Neural crest cell (in vitro differentiated cells): ENCODE measurements at regions not wholly inside any gene's neighbourhood (a gene's known extent, or its start where the extent isn't known, plus 50 kb on each side); places are given as distances from the start of the nearest gene placed in this dataset.
"Not testable (repeated sequence)": the region's sequence is repeated elsewhere in the genome, so short reads cannot be mapped to it uniquely, and the experiment has no call there.

Experiments
- DNase-seq: peaks from one replicate; pipeline ENCODE4 v3.0.0; 2021; ENCODE audit warnings: low read depth, mixed read lengths, low spot score
- H3K27ac Mint-ChIP-seq: one replicate; pipeline ENCODE4 v1.8.0; 2021; ENCODE audit warnings: mild to moderate bottlenecking, mixed read lengths; ENCODE audit not compliant: unreplicated experiment
- H3K27me3 Mint-ChIP-seq: 2 replicates; pipeline ENCODE4 v1.8.0; 2021; ENCODE audit warnings: low read depth, mild to moderate bottlenecking, mixed read lengths
- H3K36me3 Mint-ChIP-seq: 2 replicates; pipeline ENCODE4 v1.8.0; 2021; ENCODE audit warnings: low read depth, mild to moderate bottlenecking, mixed read lengths
- H3K4me1 Mint-ChIP-seq: 2 replicates; pipeline ENCODE4 v1.8.0; 2021; ENCODE audit warnings: mixed read lengths
- H3K4me3 Mint-ChIP-seq: one replicate; pipeline ENCODE4 v1.8.0; 2021; ENCODE audit warnings: mild to moderate bottlenecking, mixed read lengths
- H3K9me3 Mint-ChIP-seq: 2 replicates; pipeline ENCODE4 v1.8.0; 2021; ENCODE audit warnings: mixed read lengths
- TF ChIP-seq, protein P1 (sequence below): fragments of 200-600 bp; sonication (generic); conservative IDR thresholded peaks from 2 replicates; pipeline ENCODE4 v1.5.0; 2021; ENCODE audit warnings: antibody characterized with exemption, mild to moderate bottlenecking

DNA sequence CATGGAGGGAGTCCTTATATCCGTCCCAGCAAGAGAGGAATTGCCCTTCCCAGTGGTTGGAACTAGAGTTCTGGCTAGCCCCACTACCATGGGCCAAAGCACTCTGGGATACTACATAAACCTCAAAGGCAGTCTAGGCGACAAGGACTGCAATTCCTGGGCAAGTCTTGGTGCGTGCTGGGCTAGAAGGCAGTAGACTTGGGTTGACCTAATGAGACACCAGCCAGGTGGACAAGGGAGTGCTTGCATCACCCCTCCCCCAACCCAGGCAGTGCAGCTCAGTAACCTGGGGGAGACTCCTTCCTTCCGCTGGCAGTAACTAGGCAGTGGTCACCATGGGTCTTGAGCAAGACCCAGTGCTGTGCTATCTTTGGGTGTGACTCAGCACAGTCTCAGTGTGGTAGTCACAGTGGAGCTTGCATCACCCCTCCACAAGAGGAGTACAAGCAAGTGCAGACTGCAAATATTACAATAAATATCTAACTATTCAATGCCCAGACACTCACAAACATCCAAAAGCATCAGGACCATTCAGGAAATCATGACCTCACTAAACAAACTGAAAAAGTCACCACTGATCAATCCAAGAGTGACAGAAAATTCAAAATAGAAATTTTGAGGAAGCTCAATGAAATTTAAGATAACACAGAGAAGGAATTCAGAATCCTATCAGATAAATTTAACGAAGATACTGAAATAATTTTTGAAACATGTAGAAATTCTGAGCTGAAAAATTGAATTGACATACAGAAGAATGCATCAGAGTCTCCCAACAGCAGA, 84.7 kb upstream of the LYPLAL1 start:
- H3K9me3 Mint-ChIP-seq: peaks cover 17% of the 10 kb centered on the region
- H3K4me3 Mint-ChIP-seq: no peak overlapping the region
- TF ChIP-seq, protein P1, sequence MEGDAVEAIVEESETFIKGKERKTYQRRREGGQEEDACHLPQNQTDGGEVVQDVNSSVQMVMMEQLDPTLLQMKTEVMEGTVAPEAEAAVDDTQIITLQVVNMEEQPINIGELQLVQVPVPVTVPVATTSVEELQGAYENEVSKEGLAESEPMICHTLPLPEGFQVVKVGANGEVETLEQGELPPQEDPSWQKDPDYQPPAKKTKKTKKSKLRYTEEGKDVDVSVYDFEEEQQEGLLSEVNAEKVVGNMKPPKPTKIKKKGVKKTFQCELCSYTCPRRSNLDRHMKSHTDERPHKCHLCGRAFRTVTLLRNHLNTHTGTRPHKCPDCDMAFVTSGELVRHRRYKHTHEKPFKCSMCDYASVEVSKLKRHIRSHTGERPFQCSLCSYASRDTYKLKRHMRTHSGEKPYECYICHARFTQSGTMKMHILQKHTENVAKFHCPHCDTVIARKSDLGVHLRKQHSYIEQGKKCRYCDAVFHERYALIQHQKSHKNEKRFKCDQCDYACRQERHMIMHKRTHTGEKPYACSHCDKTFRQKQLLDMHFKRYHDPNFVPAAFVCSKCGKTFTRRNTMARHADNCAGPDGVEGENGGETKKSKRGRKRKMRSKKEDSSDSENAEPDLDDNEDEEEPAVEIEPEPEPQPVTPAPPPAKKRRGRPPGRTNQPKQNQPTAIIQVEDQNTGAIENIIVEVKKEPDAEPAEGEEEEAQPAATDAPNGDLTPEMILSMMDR: no peak
- H3K36me3 Mint-ChIP-seq: no peaks in the 10 kb centered on the region
- no peaks in the 10 kb centered on the region for H3K27me3 Mint-ChIP-seq
- H3K27ac Mint-ChIP-seq: no peak overlapping the region
- DNase-seq: no peak
- H3K4me1 Mint-ChIP-seq: peaks cover 4% of the 10 kb centered on the region

DNA sequence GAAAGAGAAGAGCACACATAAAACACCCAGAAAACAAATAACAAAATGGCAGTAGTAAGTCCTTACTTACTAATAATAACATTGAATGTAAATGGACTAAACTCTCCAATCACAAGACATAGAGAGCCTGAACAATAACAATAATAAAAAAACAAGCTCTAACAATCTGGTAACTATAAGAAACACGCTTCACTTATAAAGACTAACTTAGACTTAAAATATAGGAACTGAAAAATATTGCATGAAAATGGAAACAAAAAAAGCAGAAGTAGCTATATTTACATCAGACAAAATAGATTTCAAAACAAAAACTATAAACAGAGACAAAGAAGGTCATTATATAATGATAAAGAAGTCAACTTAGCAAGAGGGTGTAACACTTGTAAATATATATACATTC, 83.1 kb upstream of the LYPLAL1 start:
- Mint-ChIP-seq H3K27me3 (no peaks in the 10 kb centered on the region), H3K36me3 (no peaks in the 10 kb centered on the region), H3K9me3 (peaks cover 17% of the 10 kb centered on the region), H3K27ac (no peak overlapping the region), H3K4me3 (no peak overlapping the region), H3K4me1 (no peaks in the 10 kb centered on the region)
- no peak for DNase-seq
- TF ChIP-seq, protein P1: no peak

DNA sequence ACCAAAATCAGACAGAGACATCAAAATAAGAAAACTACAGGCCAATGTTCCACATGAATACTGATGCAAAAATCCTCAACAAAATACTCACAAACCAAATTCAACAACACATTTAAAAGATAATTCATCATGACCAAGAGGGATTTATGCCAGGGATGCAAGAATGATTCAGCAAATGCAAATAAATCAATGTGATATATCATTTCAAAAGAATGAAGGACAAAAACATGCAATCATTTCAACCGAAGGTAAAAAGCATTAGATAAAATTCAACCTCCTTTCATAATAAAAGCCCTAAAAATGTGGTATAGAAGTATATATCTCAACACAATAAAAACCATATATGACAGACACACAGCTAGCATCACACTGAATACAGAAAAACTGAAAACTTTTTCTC, 81.5 kb upstream of the LYPLAL1 start:
- H3K36me3 Mint-ChIP-seq: no peaks in the 10 kb centered on the region
- H3K27me3 Mint-ChIP-seq: no peaks in the 10 kb centered on the region
- peaks cover 23% of the 10 kb centered on the region for H3K9me3 Mint-ChIP-seq
- no peak overlapping the region for H3K27ac Mint-ChIP-seq
- no peaks in the 10 kb centered on the region for H3K4me1 Mint-ChIP-seq
- H3K4me3 Mint-ChIP-seq: no peak overlapping the region
- TF ChIP-seq, protein P1: no peak
- DNase-seq: no peak

DNA sequence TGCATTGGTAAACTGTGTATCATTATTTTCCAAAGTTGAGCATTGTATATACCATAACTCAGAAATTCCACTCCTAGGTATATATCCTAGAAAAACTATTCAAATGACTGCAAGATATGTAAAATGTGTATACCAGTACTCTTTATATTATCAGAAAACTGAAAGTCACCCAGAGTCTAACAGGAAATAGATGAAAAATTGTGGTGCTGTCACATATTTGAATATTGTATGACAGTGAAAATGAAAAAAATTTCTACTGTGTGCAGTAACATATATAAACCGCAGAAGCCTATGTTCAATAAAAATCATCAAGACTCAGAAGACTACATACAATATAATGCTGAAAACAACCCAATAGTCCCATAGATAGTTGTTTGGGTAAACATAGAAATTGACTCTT, 74.4 kb upstream of the LYPLAL1 start:
- Mint-ChIP-seq H3K27ac (no peak overlapping the region), H3K27me3 (no peaks in the 10 kb centered on the region), H3K4me1 (no peaks in the 10 kb centered on the region), H3K36me3 (no peaks in the 10 kb centered on the region), H3K9me3 (peaks cover 5% of the 10 kb centered on the region), H3K4me3 (no peak overlapping the region)
- DNase-seq: no peak
- TF ChIP-seq, protein P1: no peak

DNA sequence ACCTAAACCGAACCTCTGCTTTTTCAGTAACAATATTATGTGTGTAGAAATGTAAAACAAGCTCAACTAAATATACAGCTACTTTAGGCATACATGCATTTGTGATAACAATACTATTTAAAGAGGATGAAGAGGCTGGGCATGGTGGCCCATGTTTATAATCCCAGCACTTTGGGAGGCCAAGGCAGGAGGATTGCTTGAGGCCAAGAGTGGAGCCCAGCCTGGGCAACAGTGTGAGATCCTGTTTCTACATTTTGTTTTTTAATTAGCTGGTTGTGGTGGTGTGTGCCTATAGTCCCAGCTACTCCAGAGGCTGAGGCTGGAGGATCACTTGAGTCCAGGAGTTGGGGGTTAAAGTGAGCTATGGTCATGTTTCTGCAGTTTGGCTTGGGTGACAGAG, 73.6 kb upstream of the LYPLAL1 start:
- Mint-ChIP-seq H3K4me1 (no peaks in the 10 kb centered on the region), H3K36me3 (no peaks in the 10 kb centered on the region), H3K4me3 (no peak overlapping the region), H3K27ac (no peak overlapping the region), H3K27me3 (no peaks in the 10 kb centered on the region), H3K9me3 (peaks cover 5% of the 10 kb centered on the region)
- no peak for DNase-seq
- TF ChIP-seq, protein P1: no peak

DNA sequence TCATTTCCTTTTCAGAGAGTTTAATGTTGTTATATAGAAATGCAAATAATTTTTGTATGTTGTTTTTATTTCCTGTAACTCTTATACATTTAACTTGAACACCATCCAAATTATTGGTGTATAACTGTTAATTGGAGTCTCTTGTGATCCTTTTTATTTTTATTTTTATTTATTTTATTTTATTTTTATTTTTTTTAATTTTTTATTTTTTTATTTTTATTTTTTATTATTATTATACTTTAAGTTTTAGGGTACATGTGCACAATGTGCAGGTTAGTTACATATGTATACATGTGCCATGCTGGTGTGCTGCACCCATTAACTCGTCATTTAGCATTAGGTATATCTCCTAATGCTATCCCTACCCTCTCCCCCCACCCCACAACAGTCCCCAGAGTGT, 71.2 kb upstream of the LYPLAL1 start:
- H3K36me3 Mint-ChIP-seq, H3K4me1 Mint-ChIP-seq, H3K4me3 Mint-ChIP-seq, DNase-seq, H3K9me3 Mint-ChIP-seq, H3K27me3 Mint-ChIP-seq, H3K27ac Mint-ChIP-seq: not testable (repeated sequence)
